ENCODE measurements at regions not wholly inside any gene's neighbourhood (a gene's known extent, or its start where the extent isn't known, plus 50 kb on each side); places are given as distances from the start of the nearest gene placed in this dataset.

GRCh38 chr10:3900391-3900790 lies 115.4 kb upstream of the KLF6 start:
- Histone ChIP-seq H3K27me3 (ENCODE audit: control insufficient read depth in 2 of 2, insufficient read depth in 2 of 2, low read length in 2 of 2) (no peaks in the 10 kb centered on the region), H2AFZ (ENCODE audit: low read depth, low read length) (no peak overlapping the region), H3K79me2 (ENCODE audit: control insufficient read depth, insufficient read depth, low read length) (no peaks in the 10 kb centered on the region), H3K36me3 (ENCODE audit: control insufficient read depth, insufficient read depth, low read length) (no peaks in the 10 kb centered on the region), H4K20me1 (replicated peaks; ENCODE audit: control insufficient read depth, insufficient read depth, low read length) (no peaks in the 10 kb centered on the region), H3K9me1 (ENCODE audit: control insufficient read depth, insufficient read depth, low read length) (no peaks in the 10 kb centered on the region), H3K9me3 (replicated peaks; ENCODE audit: control insufficient read depth, insufficient read depth, low read depth, low read length) (no peaks in the 10 kb centered on the region), H3K4me3 (no peak overlapping the region), H3K4me2 (ENCODE audit: insufficient read depth, low read length) (no peak overlapping the region), H3K9ac (ENCODE audit: insufficient read depth in 1 of 2, low read depth in 2 of 2, low read length in 2 of 2) (no peak overlapping the region), H3K4me1 (replicated peaks in 1 of 2; ENCODE audit: control insufficient read depth in 2 of 2, insufficient read depth in 2 of 2, low read length in 2 of 2) (peaks cover 0 to 1% of the 10 kb centered on the region in 2 experiments; a peak in 1 of 5 replicates), H3K27ac (ENCODE audit: extremely low read depth, low read depth, low read length) (no peak overlapping the region)
- in situ Hi-C loops (cut with MboI) (no loop called here), intact Hi-C loops (cut with micrococcal nuclease) (no loop called here)
- FAIRE-seq = no peak
- WGBS (ENCODE audit: insufficient coverage, low coverage, missing lambda C conversion rate) = 56% methylated on average over 2 of the region's 2 CpGs
- no TSS peak for BruUV-seq (replicated peaks)
- TF ChIP-seq SNIP1 (IDR thresholded peaks at IDR 0.05; ENCODE audit: low read depth) = no peak
- no peak for TF ChIP-seq MCM5 (IDR thresholded peaks at IDR 0.05; ENCODE audit: low read depth)
- no peak for TF ChIP-seq ZNF23 (CRISPR knock-in tag; IDR thresholded peaks at IDR 0.05)
- TF ChIP-seq ZNF589 (CRISPR knock-in tag; IDR thresholded peaks at IDR 0.05; ENCODE audit: low read depth) = no peak
- no peak for TF ChIP-seq USF2 (CRISPR knock-in tag; IDR thresholded peaks at IDR 0.05)
- TF ChIP-seq POLR2B (IDR thresholded peaks at IDR 0.05; ENCODE audit: low read depth, partially characterized antibody) = no peak
- TF ChIP-seq ARID3B (CRISPR knock-in tag; IDR thresholded peaks at IDR 0.05; ENCODE audit: borderline replicate concordance) = no peak
- no peak for TF ChIP-seq SMAD4 (CRISPR knock-in tag; conservative IDR thresholded peaks at IDR 0.05)
- no peak for TF ChIP-seq NFATC3 (IDR thresholded peaks at IDR 0.05)
- TF ChIP-seq KLF16 (IDR thresholded peaks at IDR 0.05) = no peak
- TF ChIP-seq ZNF780A (CRISPR knock-in tag; IDR thresholded peaks at IDR 0.05) = no peak
- TF ChIP-seq CSDE1 (IDR thresholded peaks at IDR 0.05) = no peak
- TF ChIP-seq KAT8 (IDR thresholded peaks at IDR 0.05; ENCODE audit: low read depth) = no peak
- TF ChIP-seq ZNF449 (CRISPR knock-in tag; IDR thresholded peaks at IDR 0.05) = no peak
- TF ChIP-seq ZFP91 (CRISPR knock-in tag; IDR thresholded peaks at IDR 0.05) = no peak
- POLR2A ChIA-PET = interaction anchor here (2.0 kb wide), 1 partner anchor 115 kb away, joined by 9 read pairs; the partner anchor contains the start of gene KLF6
- CTCF ChIA-PET (ENCODE audit: low intra/inter-chr PET ratio) = no interaction called here
- ATAC-seq = no peak
- DNase-seq (ENCODE audit: extremely low read depth in 1 of 4, low spot score in 3 of 4) = no peak

Measured in K562 (cell line).